SK-N-SH (cell line): ENCODE measurements at regions not wholly inside any gene's neighbourhood (a gene's known extent, or its start where the extent isn't known, plus 50 kb on each side); places are given as distances from the start of the nearest gene placed in this dataset.

Experiments
- NFIC ChIP-seq: IDR thresholded peaks from 2 replicates; pipeline ENCODE4 v1.4.0; 2012; ENCODE audit warnings: borderline replicate concordance
- POLR2AphosphoS5 ChIP-seq: IDR thresholded peaks from 2 replicates; pipeline ENCODE4 v1.6.1; 2012; ENCODE audit warnings: low read depth, low read length
- RAD21 ChIP-seq: IDR thresholded peaks from 2 replicates; pipeline ENCODE4 v1.6.1; 2012; ENCODE audit warnings: mild to moderate bottlenecking, low read length
- YY1 ChIP-seq: IDR thresholded peaks from 2 replicates; pipeline ENCODE4 v1.4.0; 2012; ENCODE audit warnings: low read depth, mild to moderate bottlenecking
- TF ChIP-seq, protein P1 (sequence below): fragments of 200-600 bp; sonication (generic); IDR thresholded peaks from 2 replicates; pipeline ENCODE4 v1.6.1; 2017; ENCODE audit warnings: antibody characterized with exemption, mild to moderate bottlenecking, moderate library complexity

DNA sequence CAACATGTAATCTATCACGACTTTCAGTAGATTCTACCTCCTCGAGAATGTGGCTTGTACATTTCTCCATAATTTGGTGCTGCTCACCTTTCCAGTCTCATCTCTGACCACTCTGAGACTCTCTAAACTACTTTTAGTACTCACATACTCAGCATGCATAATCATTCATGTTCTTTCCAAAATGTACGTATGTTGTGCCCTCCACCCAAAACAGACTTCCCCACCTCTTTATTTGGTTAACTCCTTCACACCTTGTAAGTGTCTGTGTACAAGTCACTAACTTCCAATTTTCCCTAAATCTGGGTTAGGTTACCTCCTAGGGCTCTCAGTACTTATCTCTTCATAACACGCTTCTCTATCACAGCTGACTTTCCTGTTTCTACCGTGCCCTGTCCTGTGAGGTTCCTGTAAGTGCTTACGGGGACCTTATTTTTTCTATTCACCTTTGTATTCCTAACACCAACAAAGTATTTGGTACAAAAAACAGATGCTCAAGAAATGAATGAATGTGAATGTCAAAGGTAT, 186.2 kb upstream of the MKLN1 start:
- TF ChIP-seq POLR2AphosphoS5, result no peak
- TF ChIP-seq NFIC, result no peak
- TF ChIP-seq, protein P1, sequence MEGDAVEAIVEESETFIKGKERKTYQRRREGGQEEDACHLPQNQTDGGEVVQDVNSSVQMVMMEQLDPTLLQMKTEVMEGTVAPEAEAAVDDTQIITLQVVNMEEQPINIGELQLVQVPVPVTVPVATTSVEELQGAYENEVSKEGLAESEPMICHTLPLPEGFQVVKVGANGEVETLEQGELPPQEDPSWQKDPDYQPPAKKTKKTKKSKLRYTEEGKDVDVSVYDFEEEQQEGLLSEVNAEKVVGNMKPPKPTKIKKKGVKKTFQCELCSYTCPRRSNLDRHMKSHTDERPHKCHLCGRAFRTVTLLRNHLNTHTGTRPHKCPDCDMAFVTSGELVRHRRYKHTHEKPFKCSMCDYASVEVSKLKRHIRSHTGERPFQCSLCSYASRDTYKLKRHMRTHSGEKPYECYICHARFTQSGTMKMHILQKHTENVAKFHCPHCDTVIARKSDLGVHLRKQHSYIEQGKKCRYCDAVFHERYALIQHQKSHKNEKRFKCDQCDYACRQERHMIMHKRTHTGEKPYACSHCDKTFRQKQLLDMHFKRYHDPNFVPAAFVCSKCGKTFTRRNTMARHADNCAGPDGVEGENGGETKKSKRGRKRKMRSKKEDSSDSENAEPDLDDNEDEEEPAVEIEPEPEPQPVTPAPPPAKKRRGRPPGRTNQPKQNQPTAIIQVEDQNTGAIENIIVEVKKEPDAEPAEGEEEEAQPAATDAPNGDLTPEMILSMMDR, result no peak
- no peak for TF ChIP-seq RAD21
- TF ChIP-seq YY1, result no peak
